DMS53 (cell line): ENCODE measurements at regions not wholly inside any gene's neighbourhood (a gene's known extent, or its start where the extent isn't known, plus 50 kb on each side); places are given as distances from the start of the nearest gene placed in this dataset.

Experiments
- DNase-seq: peaks from one replicate; lab custom pipeline; 2025; lab: John Stamatoyannopoulos, UW

GRCh38 chr12:114302606-114303315 is 103.2 kb downstream of the TBX5 start:
- no peak for DNase-seq

- DNase-seq: no peak
Measured at GRCh38 chr12:114302117-114302516, 103.8 kb downstream of the TBX5 start.

- DNase-seq: no peak
Measured at GRCh38 chr12:114294303-114294685, 111.7 kb downstream of the TBX5 start.

GRCh38 chr12:114293571-114294302 is 112.2 kb downstream of the TBX5 start:
- DNase-seq: no peak

GRCh38 chr12:114293073-114293472 is 112.9 kb downstream of the TBX5 start:
- no peak for DNase-seq

GRCh38 chr12:114291389-114292060 is 114.4 kb downstream of the TBX5 start:
- DNase-seq: no peak

- DNase-seq: no peak
Measured at GRCh38 chr12:114287821-114288525, 118.0 kb downstream of the TBX5 start.

- DNase-seq: no peak
Measured at GRCh38 chr12:114286145-114286544, 119.8 kb downstream of the TBX5 start.

GRCh38 chr12:114285554-114285953 is 120.4 kb downstream of the TBX5 start:
- no peak for DNase-seq

GRCh38 chr12:114284041-114284440 is 121.9 kb downstream of the TBX5 start:
- DNase-seq: no peak

GRCh38 chr12:114275932-114276785 is 129.8 kb downstream of the TBX5 start:
- DNase-seq: no peak

- DNase-seq: no peak
Measured at GRCh38 chr12:114275086-114275485, 130.9 kb downstream of the TBX5 start.

- no peak for DNase-seq
Measured at GRCh38 chr12:114274131-114274530, 131.8 kb downstream of the TBX5 start.

- DNase-seq: no peak
Measured at GRCh38 chr12:114272605-114273004, 133.3 kb downstream of the TBX5 start.

GRCh38 chr12:114272071-114272470 is 133.9 kb downstream of the TBX5 start:
- DNase-seq: no peak

- no peak for DNase-seq
Measured at GRCh38 chr12:114269153-114269552, 136.8 kb downstream of the TBX5 start.

- DNase-seq: no peak
Measured at GRCh38 chr12:114266536-114266935, 139.4 kb downstream of the TBX5 start.

- no peak for DNase-seq
Measured at GRCh38 chr12:114265036-114265435, 140.9 kb downstream of the TBX5 start.

- no peak for DNase-seq
Measured at GRCh38 chr12:114263056-114263805, 142.7 kb downstream of the TBX5 start.

- no peak for DNase-seq
Measured at GRCh38 chr12:114257687-114258086, 148.3 kb downstream of the TBX5 start.

- DNase-seq: no peak
Measured at GRCh38 chr12:114254998-114255397, 150.9 kb downstream of the TBX5 start.
